BE2C (cell line): ENCODE measurements at regions not wholly inside any gene's neighbourhood (a gene's known extent, or its start where the extent isn't known, plus 50 kb on each side); places are given as distances from the start of the nearest gene placed in this dataset.

ENCODE experiments used
- DNase-seq: peaks from one replicate; pipeline ENCODE4 v3.0.0-alpha.2; 2020
- H3K27me3 ChIP-seq: fragments of 250-450 bp; sonication (Bioruptor Pico); 2 replicates; pipeline ENCODE4 v1.5.1; 2020; ENCODE audit warnings: mild to moderate bottlenecking
- H3K36me3 ChIP-seq: fragments of 250-450 bp; sonication (Bioruptor Pico); 2 replicates; pipeline ENCODE4 v1.5.1; 2020; ENCODE audit warnings: mild to moderate bottlenecking
- H3K4me1 ChIP-seq: fragments of 250-450 bp; sonication (Bioruptor Pico); 2 replicates; pipeline ENCODE4 v1.5.1; 2020
- H3K4me3 ChIP-seq: 2 replicates; pipeline ENCODE4 v1.5.1; 2011; ENCODE audit warnings: low read depth, low read length
- H3K9me3 ChIP-seq: fragments of 250-450 bp; sonication (Bioruptor Pico); 2 replicates; pipeline ENCODE4 v1.5.1; 2020
- CTCF ChIP-seq: IDR thresholded peaks from 2 replicates; pipeline ENCODE4 v1.5.1; 2012; ENCODE audit warnings: mild to moderate bottlenecking, low read depth, low read length

DNA sequence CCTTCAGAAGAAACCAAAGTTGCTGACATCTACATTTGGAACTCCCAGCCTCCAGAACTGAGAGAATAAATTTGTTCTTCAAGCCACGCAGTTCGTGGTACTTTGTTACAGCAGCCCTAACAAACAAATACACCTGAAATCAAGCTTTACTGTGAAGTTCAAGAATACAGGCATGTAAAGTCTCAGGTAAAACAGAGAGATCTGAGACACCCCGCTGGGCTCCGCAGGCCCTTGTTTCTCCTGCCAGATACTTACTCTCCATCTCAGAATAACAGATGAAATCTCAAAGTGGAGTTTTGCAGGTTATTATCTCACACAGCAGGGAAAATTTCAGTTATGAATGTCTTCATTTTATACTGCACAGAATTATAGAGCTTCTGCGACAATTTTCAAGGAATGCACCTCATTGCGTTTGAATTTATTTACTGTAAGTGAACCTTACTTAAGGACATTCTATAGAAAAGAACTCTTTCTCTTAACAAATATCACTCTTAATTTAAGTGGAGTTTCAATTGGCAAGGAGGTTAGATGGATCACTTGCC, 492.4 kb upstream of the LRATD1 start:
- H3K9me3 ChIP-seq = no peaks in the 10 kb centered on the region
- no peak for DNase-seq
- TF ChIP-seq CTCF = no peak
- H3K4me1 ChIP-seq = no peaks in the 10 kb centered on the region
- H3K4me3 ChIP-seq = no peak overlapping the region
- no peaks in the 10 kb centered on the region for H3K27me3 ChIP-seq
- H3K36me3 ChIP-seq = no peaks in the 10 kb centered on the region

DNA sequence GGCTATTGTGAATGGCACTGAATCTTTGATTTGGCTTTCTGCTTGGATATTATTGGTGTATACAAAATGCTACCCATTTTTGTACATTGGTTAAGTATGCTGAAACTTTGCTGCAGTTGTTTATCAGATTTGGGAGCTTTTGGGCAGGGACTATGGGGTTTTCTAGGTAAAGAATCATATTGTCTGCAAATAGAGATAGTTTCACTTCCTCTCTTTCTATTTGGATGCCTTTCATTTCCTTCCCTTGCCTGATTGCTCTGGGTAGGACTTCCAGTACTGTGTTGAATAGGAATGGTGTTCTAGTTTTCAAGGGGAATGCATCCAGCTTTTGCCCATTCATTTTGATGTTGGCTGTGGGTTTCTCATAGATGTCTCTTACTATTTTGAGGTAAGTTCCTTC, 489.1 kb upstream of the LRATD1 start:
- DNase-seq = no peak
- no peak for TF ChIP-seq CTCF

DNA sequence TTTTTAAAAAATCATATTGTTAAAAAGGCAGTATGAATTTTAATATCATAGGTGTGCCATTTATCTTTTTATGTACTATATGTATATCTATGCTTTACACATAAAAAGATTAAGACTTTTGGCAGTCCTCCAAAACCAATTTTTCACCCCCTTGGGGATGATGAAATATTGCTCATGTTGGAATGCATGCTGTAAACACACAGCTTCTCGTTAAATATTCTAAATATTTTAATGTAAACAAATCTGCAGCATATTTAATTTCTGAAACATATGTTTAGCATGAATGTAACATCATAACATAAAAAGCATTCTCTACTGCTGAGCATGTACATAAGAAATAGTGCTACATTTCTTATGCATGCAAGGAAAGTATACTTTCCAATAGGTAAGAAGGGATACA, 484.3 kb upstream of the LRATD1 start:
- DNase-seq = no peak
- Histone ChIP-seq H3K27me3 (no peaks in the 10 kb centered on the region), H3K9me3 (no peaks in the 10 kb centered on the region), H3K36me3 (no peaks in the 10 kb centered on the region), H3K4me3 (no peak overlapping the region), H3K4me1 (no peaks in the 10 kb centered on the region)
- no peak for TF ChIP-seq CTCF

More for the DNA sequence above, 489.1 kb upstream of the LRATD1 start:
- no peaks in the 10 kb centered on the region for H3K27me3 ChIP-seq
- no peaks in the 10 kb centered on the region for H3K36me3 ChIP-seq
- no peaks in the 10 kb centered on the region for H3K4me1 ChIP-seq
- H3K9me3 ChIP-seq = no peaks in the 10 kb centered on the region
- no peak overlapping the region for H3K4me3 ChIP-seq

- Histone ChIP-seq H3K9me3 (no peaks in the 10 kb centered on the region), H3K4me3 (no peak overlapping the region), H3K4me1 (no peaks in the 10 kb centered on the region), H3K27me3 (no peaks in the 10 kb centered on the region), H3K36me3 (no peaks in the 10 kb centered on the region)
- no peak for DNase-seq
- no peak for TF ChIP-seq CTCF
These were observed 474.7 kb upstream of the LRATD1 start for GRCh38 chr2:14157816-14158215.

- Histone ChIP-seq H3K27me3 (no peaks in the 10 kb centered on the region), H3K4me1 (no peaks in the 10 kb centered on the region), H3K4me3 (no peak overlapping the region), H3K36me3 (no peaks in the 10 kb centered on the region), H3K9me3 (no peaks in the 10 kb centered on the region)
- no peak for DNase-seq
- TF ChIP-seq CTCF = no peak
These were observed 452.2 kb upstream of the LRATD1 start for GRCh38 chr2:14180333-14180732.

DNA sequence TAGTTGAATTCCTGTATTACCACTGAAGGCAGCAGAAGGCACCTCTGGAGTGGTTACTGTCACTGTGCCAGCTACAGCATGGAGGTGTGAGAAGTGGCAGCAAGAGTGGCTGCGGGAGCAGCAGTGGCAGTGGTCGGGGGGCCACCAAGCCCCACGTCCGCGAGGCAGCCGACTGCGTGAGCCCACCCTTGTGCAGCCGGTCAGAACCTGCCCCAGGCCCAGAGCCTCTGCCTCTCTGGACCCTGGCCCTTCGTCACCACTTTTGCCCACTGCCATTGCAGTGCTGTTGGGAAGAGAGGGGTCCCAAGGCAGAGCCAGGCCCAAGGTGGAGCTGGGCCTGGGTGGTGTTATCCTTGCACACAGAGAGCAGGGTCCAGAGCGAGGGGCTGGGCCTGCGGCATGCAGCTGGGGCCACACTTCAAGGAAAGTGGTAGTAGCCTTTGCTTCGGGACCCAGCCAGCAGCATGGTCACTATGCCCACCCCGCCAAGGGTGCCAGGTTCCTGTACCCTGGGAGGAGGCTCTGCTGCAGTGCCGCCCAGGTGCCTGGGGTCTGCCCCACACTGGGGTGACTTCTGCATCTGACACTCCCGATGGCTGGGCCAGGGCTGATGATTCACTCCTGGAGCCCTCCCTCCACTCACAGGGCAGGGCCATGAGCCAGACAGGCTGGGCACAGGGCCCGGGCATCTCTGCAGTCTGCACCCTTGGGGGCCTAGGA, 450.1 kb upstream of the LRATD1 start:
- DNase-seq = no peak
- no peak overlapping the region for H3K4me3 ChIP-seq
- no peak for TF ChIP-seq CTCF

More for the DNA sequence above, 450.1 kb upstream of the LRATD1 start:
- no peaks in the 10 kb centered on the region for H3K4me1 ChIP-seq
- no peaks in the 10 kb centered on the region for H3K27me3 ChIP-seq
- H3K36me3 ChIP-seq = no peaks in the 10 kb centered on the region
- H3K9me3 ChIP-seq = no peaks in the 10 kb centered on the region
